NT2/D1 (cell line): ENCODE measurements at regions not wholly inside any gene's neighbourhood (a gene's known extent, or its start where the extent isn't known, plus 50 kb on each side); places are given as distances from the start of the nearest gene placed in this dataset.

Experiments used
- SUZ12 ChIP-seq: IDR thresholded peaks from 2 replicates; pipeline ENCODE4 v1.6.1; 2011; ENCODE audit not compliant: insufficient read length, insufficient read depth; ENCODE audit errors: extremely low read depth
- YY1 ChIP-seq: IDR thresholded peaks from 2 replicates; pipeline ENCODE4 v1.6.1; 2011; ENCODE audit not compliant: insufficient read length, insufficient read depth

- no peak for TF ChIP-seq YY1
- TF ChIP-seq SUZ12 = no peak
Observed at GRCh38 chr11:122559734-122560382, 95.7 kb upstream of the UBASH3B start.
